LHCN-M2 (cell line): ENCODE measurements at regions not wholly inside any gene's neighbourhood (a gene's known extent, or its start where the extent isn't known, plus 50 kb on each side); places are given as distances from the start of the nearest gene placed in this dataset.
A peak's percentile ranks its signal among the peaks of the same experiment; 100 is the strongest.
"Not testable (repeated sequence)": the region's sequence is repeated elsewhere in the genome, so short reads cannot be mapped to it uniquely, and the experiment has no call there.

ENCODE experiments used
- DNase-seq: peaks from one replicate; pipeline ENCODE4 v3.0.0-alpha.2; 2012; ENCODE audit warnings: low read depth

- peak; percentile 33 for DNase-seq
These were observed 481.9 kb downstream of the UTRN start for GRCh38 chr6:144767051-144767450.

- no peak for DNase-seq
These were observed 483.5 kb downstream of the UTRN start for GRCh38 chr6:144768551-144769075.

GRCh38 chr6:144769142-144769541 lies 484.0 kb downstream of the UTRN start:
- DNase-seq = peak; percentile 94

GRCh38 chr6:144776031-144776819 lies 491.1 kb downstream of the UTRN start:
- DNase-seq = no peak

- DNase-seq = no peak
These were observed 492.1 kb downstream of the UTRN start for GRCh38 chr6:144777249-144777648.

- no peak for DNase-seq
These were observed 492.9 kb downstream of the UTRN start for GRCh38 chr6:144778056-144778455.

GRCh38 chr6:144778773-144779492 lies 493.8 kb downstream of the UTRN start:
- peak; percentile 25 for DNase-seq

GRCh38 chr6:144781836-144782235 lies 496.7 kb downstream of the UTRN start:
- DNase-seq = peak; percentile 69

GRCh38 chr6:144782634-144783033 lies 497.5 kb downstream of the UTRN start:
- DNase-seq = no peak

GRCh38 chr6:144785056-144785455 lies 499.9 kb downstream of the UTRN start:
- no peak for DNase-seq

GRCh38 chr6:144786825-144787224 lies 501.7 kb downstream of the UTRN start:
- peak; percentile 67 for DNase-seq

GRCh38 chr6:144793744-144794143 lies 508.6 kb downstream of the UTRN start:
- no peak for DNase-seq

- not testable (repeated sequence) for DNase-seq
These were observed 509.9 kb downstream of the UTRN start for GRCh38 chr6:144795022-144795421.

- no peak for DNase-seq
These were observed 510.9 kb downstream of the UTRN start for GRCh38 chr6:144796070-144796469.

GRCh38 chr6:144797881-144798589 lies 512.9 kb downstream of the UTRN start:
- DNase-seq = peak; percentile 88

GRCh38 chr6:144804246-144804790 lies 519.2 kb downstream of the UTRN start:
- DNase-seq = peak; percentile 14

- DNase-seq = no peak
These were observed 519.9 kb downstream of the UTRN start for GRCh38 chr6:144805049-144805448.

GRCh38 chr6:144806222-144806621 lies 521.1 kb downstream of the UTRN start:
- no peak for DNase-seq

- DNase-seq = peak; percentile 60
These were observed 524.0 kb downstream of the UTRN start for GRCh38 chr6:144809120-144809519.

- no peak for DNase-seq
These were observed 524.8 kb downstream of the UTRN start for GRCh38 chr6:144809969-144810368.

- DNase-seq = no peak
These were observed 526.0 kb downstream of the UTRN start for GRCh38 chr6:144811140-144811539.

- DNase-seq = no peak
These were observed 531.8 kb downstream of the UTRN start for GRCh38 chr6:144816936-144817335.
